ENCODE measurements at regions not wholly inside any gene's neighbourhood (a gene's known extent, or its start where the extent isn't known, plus 50 kb on each side); places are given as distances from the start of the nearest gene placed in this dataset.

GRCh38 chr2:195029804-195030654, 627.0 kb upstream of the SLC39A10 start:
- DNase-seq = no peak

GRCh38 chr2:195027947-195028346, 629.1 kb upstream of the SLC39A10 start:
- DNase-seq = no peak

GRCh38 chr2:195026261-195026660, 630.8 kb upstream of the SLC39A10 start:
- DNase-seq = no peak

- DNase-seq = no peak
Measured at GRCh38 chr2:195022508-195022830, 634.6 kb upstream of the SLC39A10 start.

GRCh38 chr2:195021711-195022507, 635.1 kb upstream of the SLC39A10 start:
- no peak for DNase-seq

- DNase-seq = no peak
Measured at GRCh38 chr2:195018462-195018861, 638.6 kb upstream of the SLC39A10 start.

GRCh38 chr2:195017890-195018289, 639.1 kb upstream of the SLC39A10 start:
- DNase-seq = no peak

- no peak for DNase-seq
Measured at GRCh38 chr2:195016841-195017240, 640.2 kb upstream of the SLC39A10 start.

GRCh38 chr2:195009202-195009601, 647.8 kb upstream of the SLC39A10 start:
- DNase-seq = no peak

GRCh38 chr2:195006856-195007255, 650.2 kb upstream of the SLC39A10 start:
- no peak for DNase-seq

GRCh38 chr2:195003881-195004471, 653.0 kb upstream of the SLC39A10 start:
- DNase-seq = no peak

- no peak for DNase-seq
Measured at GRCh38 chr2:195001924-195002323, 655.1 kb upstream of the SLC39A10 start.

GRCh38 chr2:194999771-195000170, 657.3 kb upstream of the SLC39A10 start:
- DNase-seq = no peak

GRCh38 chr2:194992648-194993047, 664.4 kb upstream of the SLC39A10 start:
- no peak for DNase-seq

GRCh38 chr2:194985258-194985657, 671.8 kb upstream of the SLC39A10 start:
- DNase-seq = no peak

- DNase-seq = no peak
Measured at GRCh38 chr2:194962254-194962653, 694.8 kb upstream of the SLC39A10 start.

- DNase-seq = no peak
Measured at GRCh38 chr2:194954218-194954617, 702.8 kb upstream of the SLC39A10 start.

GRCh38 chr2:194946826-194947225, 710.2 kb upstream of the SLC39A10 start:
- no peak for DNase-seq

GRCh38 chr2:194938066-194938465, 719.0 kb upstream of the SLC39A10 start:
- DNase-seq = no peak

GRCh38 chr2:194927489-194927888, 729.5 kb upstream of the SLC39A10 start:
- DNase-seq = no peak

- DNase-seq = no peak
Measured at GRCh38 chr2:194926873-194927272, 730.2 kb upstream of the SLC39A10 start.

- DNase-seq = no peak
Measured at GRCh38 chr2:194925742-194926141, 731.3 kb upstream of the SLC39A10 start.

GRCh38 chr2:194917519-194917918, 739.5 kb upstream of the SLC39A10 start:
- DNase-seq = no peak

GRCh38 chr2:194915485-194915884, 741.5 kb upstream of the SLC39A10 start:
- no peak for DNase-seq

All from activated CD4-positive, alpha-beta T cell treated with anti-CD3 and anti-CD28 coated beads, Interleukin-10, Interleukin-2, amounts not matched to agents 100 ng/mL and 50 ng/mL, durations not matched to agents 16 hours and 8 hours (primary cell).